Astrocyte (in vitro differentiated cells and primary cell): ENCODE measurements at regions not wholly inside any gene's neighbourhood (a gene's known extent, or its start where the extent isn't known, plus 50 kb on each side); places are given as distances from the start of the nearest gene placed in this dataset.

Experiments
- EZH2 ChIP-seq: IDR thresholded peaks from 2 replicates; pipeline ENCODE4 v1.6.1; 2012; ENCODE audit warnings: mild to moderate bottlenecking, low read length, inconsistent platforms; ENCODE audit not compliant: insufficient read depth
- TF ChIP-seq, protein P1 (sequence below): IDR thresholded peaks from 2 replicates; pipeline ENCODE4 v1.5.1; 2011; ENCODE audit warnings: low read depth, mild to moderate bottlenecking, inconsistent platforms, low read length, moderate library complexity; ENCODE audit not compliant: insufficient read depth

DNA sequence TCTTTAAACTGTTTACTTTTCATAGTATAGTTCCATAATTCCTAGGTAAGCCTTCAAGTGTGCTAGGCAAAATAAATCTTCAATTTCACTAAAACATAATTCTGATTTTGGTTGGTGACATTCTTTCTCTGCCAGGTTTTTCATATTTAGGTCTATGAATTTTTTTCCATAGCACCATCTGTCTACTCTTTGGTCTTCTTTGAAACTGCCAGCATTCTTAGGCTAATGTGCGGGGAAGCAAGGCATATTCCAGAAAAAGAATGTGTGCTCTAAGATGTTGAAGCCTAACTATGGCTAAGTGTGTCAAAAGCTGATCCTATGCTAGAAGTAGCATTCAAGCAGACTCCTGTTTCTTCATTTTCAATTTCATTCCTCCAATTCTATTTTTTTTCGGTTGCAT lies 213.9 kb upstream of the C11orf87 start:
- TF ChIP-seq, protein P1, sequence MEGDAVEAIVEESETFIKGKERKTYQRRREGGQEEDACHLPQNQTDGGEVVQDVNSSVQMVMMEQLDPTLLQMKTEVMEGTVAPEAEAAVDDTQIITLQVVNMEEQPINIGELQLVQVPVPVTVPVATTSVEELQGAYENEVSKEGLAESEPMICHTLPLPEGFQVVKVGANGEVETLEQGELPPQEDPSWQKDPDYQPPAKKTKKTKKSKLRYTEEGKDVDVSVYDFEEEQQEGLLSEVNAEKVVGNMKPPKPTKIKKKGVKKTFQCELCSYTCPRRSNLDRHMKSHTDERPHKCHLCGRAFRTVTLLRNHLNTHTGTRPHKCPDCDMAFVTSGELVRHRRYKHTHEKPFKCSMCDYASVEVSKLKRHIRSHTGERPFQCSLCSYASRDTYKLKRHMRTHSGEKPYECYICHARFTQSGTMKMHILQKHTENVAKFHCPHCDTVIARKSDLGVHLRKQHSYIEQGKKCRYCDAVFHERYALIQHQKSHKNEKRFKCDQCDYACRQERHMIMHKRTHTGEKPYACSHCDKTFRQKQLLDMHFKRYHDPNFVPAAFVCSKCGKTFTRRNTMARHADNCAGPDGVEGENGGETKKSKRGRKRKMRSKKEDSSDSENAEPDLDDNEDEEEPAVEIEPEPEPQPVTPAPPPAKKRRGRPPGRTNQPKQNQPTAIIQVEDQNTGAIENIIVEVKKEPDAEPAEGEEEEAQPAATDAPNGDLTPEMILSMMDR = no peak
- no peak for TF ChIP-seq EZH2
